Tibial artery (tissue), 4 donors: ENCODE measurements at regions not wholly inside any gene's neighbourhood (a gene's known extent, or its start where the extent isn't known, plus 50 kb on each side); places are given as distances from the start of the nearest gene placed in this dataset.

Experiments used
- DNase-seq, 2 donors: peaks; one replicate each; pipeline ENCODE4 v3.0.0-alpha.2; 2019
- H3K27ac ChIP-seq, 2 donors: fragments of 200-600 bp; sonication (generic) in 1 of 2; 1 replicate in 1 of 2; 2 replicates in 1 of 2; pipeline ENCODE4 v1.5.1; 2018 to 2019; ENCODE audit warnings: mild to moderate bottlenecking in 1 of 2
- H3K27me3 ChIP-seq, 2 donors: fragments of 200-600 bp; sonication (generic) in 1 of 2; one replicate each; pipeline versions ENCODE4 v1.5.1 to v1.6.0; 2016 to 2019
- H3K36me3 ChIP-seq, 3 donors: fragments of 200-600 bp; sonication (generic) in 2 of 3; one replicate each; pipeline ENCODE4 v1.5.1; 2016 to 2019; ENCODE audit warnings: mild to moderate bottlenecking in 2 of 3
- H3K4me1 ChIP-seq, 4 donors: fragments of 200-600 bp; sonication (generic) in 2 of 4; 1 replicate in 3 of 4; 2 replicates in 1 of 4; pipeline ENCODE4 v1.5.1; 2016 to 2019
- H3K4me3 ChIP-seq, 2 donors: fragments of 200-600 bp; sonication (generic) in 1 of 2; 1 replicate in 1 of 2; 2 replicates in 1 of 2; pipeline ENCODE4 v1.5.1; 2018 to 2019; ENCODE audit warnings: mild to moderate bottlenecking in 2 of 2
- H3K9me3 ChIP-seq, 3 donors: fragments of 200-600 bp; sonication (generic) in 1 of 3; one replicate each; pipeline ENCODE4 v1.5.1; 2016 to 2019
- CTCF ChIP-seq, 2 experiments: fragments of 200-600 bp in 1 of 2; fragments of 450-650 bp in 1 of 2; IDR thresholded peaks; one replicate each; pipeline ENCODE4 v1.5.1; 2017 to 2019; ENCODE audit warnings: antibody characterized with exemption in 2 of 2, mild to moderate bottlenecking in 1 of 2, moderate library complexity in 1 of 2
- intact Hi-C: fragments of 100-400 bp; cut with DNase I; formaldehyde crosslinking; loops from one replicate; pipeline ENCODE4 v1.15.0; 2023; ENCODE audit warnings: low total_unique reads

DNA sequence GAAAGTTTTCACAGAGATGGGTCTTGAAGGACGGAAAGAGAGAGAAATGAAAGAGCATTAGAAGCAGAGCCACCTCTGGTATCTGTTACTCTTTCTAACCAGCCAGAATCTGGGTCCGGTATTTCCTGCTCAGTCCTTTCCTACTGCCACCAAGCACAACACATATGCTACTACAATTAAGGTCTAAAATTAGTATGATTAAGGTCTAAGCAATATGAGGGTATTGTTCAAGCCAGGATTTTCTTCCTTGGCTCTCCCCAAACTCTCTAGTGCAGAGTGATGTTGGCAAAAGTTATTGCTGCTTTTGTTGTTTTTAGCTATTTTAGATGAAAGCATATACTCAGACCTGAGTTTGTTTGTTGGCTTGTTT, 59.2 kb upstream of the EED start:
- Histone ChIP-seq H3K27ac (no peak overlapping the region), H3K9me3 (no peaks in the 10 kb centered on the region), H3K27me3 (no peaks in the 10 kb centered on the region), H3K36me3 (no peaks in the 10 kb centered on the region), H3K4me1 (peaks cover 0 to 21% (median 5%) of the 10 kb centered on the region in 4 donors), H3K4me3 (no peak overlapping the region)
- intact Hi-C loops: loop anchor here (5.0 kb wide), 1 partner anchor 123 kb away; no protein-coding TSS in a partner anchor
- TF ChIP-seq CTCF (IDR thresholded peaks at IDR 0.05): no peak
- no peak for DNase-seq

DNA sequence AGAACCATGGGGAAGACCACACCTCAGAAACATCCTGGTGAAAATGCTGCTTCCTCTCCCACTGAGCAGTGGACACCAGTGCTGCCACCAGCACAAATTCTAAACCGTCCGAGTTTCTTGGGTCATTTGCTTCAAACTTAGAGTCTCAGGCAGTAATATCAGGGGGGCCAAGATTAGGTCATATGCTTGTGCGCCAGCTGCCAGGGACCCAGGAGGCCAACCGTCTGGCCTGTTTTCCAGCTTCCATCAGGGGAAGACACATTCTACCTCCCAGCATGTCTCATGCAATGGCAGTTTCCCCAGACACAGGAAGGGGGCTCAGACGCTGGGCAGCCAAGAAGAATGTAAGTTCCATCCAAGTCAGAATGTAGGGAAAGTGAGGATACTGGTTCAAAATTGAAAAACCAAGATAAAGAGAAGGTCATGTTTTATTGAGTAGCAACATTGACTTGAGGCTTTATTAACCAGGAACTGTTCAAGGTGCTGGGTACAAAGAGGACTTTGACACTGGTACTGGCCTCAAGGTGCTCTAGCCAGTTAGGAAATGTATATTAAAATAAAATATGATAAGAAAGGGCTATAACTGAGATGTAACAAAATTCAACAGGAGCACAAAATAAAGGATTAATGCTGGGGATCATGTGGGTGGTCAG, 59.7 kb upstream of the EED start:
- H3K36me3 ChIP-seq: no peaks in the 10 kb centered on the region
- no peak for TF ChIP-seq CTCF (IDR thresholded peaks at IDR 0.05)
- intact Hi-C loops: loop anchor here (5.0 kb wide), 2 partner anchors 123 to 133 kb away; no protein-coding TSS in a partner anchor
- no peak overlapping the region for H3K27ac ChIP-seq
- no peaks in the 10 kb centered on the region for H3K27me3 ChIP-seq
- H3K9me3 ChIP-seq: no peaks in the 10 kb centered on the region
- H3K4me1 ChIP-seq: peaks cover 0 to 21% (median 5%) of the 10 kb centered on the region in 4 donors
- DNase-seq: no peak
- no peak overlapping the region for H3K4me3 ChIP-seq

GRCh38 chr11:86183694-86184093, 60.9 kb upstream of the EED start:
- DNase-seq: no peak
- Histone ChIP-seq H3K4me1 (peaks cover 0 to 25% (median 5%) of the 10 kb centered on the region in 4 donors), H3K27ac (no peak overlapping the region), H3K36me3 (no peaks in the 10 kb centered on the region), H3K9me3 (no peaks in the 10 kb centered on the region), H3K4me3 (no peak overlapping the region), H3K27me3 (no peaks in the 10 kb centered on the region)
- intact Hi-C loops: loop anchor here (5.0 kb wide), 1 partner anchor 131 kb away; no protein-coding TSS in a partner anchor
- TF ChIP-seq CTCF (IDR thresholded peaks at IDR 0.05): no peak

DNA sequence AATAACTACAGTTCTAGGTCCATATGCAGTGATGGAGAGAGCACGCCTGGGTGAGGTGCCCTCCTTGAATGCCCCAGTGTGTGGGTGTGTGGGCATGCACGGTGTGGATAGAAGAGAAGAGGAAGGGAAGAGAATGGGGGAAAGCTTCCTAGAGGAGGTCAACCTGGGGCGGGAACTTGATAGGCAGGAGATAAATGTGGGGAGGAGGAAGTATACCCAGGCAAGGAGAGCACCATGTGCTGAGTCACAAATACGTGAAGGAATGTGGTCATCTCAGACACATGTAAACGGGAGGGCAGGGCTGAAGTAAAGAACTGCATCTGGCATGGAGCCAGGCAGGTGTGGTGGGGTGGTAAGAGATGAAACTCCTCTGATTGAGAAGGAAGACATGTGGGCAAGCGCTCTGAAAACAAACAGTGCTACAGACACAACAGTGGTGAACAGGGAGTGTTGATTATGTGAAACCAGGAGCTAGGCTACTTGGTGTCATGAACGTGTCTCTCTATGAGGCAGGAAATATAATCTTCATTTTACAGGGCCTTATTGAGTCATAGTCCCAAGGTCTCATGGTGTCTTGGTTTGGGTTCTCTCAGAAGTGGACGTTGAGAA, 61.5 kb upstream of the EED start:
- no peak overlapping the region for H3K4me3 ChIP-seq
- peaks cover 0 to 28% (median 5%) of the 10 kb centered on the region in 4 donors for H3K4me1 ChIP-seq
- DNase-seq: no peak
- intact Hi-C loops: loop anchor here (5.0 kb wide), 1 partner anchor 131 kb away; no protein-coding TSS in a partner anchor
- no peak for TF ChIP-seq CTCF (IDR thresholded peaks at IDR 0.05)
- H3K36me3 ChIP-seq: no peaks in the 10 kb centered on the region
- H3K27ac ChIP-seq: no peak overlapping the region
- H3K9me3 ChIP-seq: no peaks in the 10 kb centered on the region
- H3K27me3 ChIP-seq: no peaks in the 10 kb centered on the region

DNA sequence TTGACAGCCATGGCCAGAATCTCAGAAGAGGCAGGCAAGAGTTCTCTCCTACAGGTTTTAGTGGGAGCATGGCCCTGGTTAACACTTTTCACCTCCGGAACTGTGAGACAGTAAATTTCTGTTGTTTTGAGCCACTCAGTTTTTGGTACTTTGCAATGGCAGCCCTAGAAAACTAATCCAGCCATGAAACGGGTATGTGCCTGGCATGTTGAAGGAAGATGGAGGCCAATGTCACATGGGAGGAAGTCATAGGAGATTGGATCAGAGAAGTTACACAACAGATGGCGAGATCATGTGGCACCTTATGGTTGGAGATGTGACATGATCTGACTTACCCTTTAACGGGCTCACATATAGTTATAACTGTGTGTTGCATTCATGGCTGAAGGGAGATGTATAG, 63.2 kb upstream of the EED start:
- TF ChIP-seq CTCF (IDR thresholded peaks at IDR 0.05): no peak
- Histone ChIP-seq H3K9me3 (no peaks in the 10 kb centered on the region), H3K4me3 (no peak overlapping the region), H3K27me3 (no peaks in the 10 kb centered on the region), H3K36me3 (no peaks in the 10 kb centered on the region), H3K4me1 (peaks cover 0 to 38% (median 5%) of the 10 kb centered on the region in 4 donors), H3K27ac (no peak overlapping the region)
- intact Hi-C loops: loop anchor here (5.0 kb wide), 1 partner anchor 129 kb away; no protein-coding TSS in a partner anchor
- no peak for DNase-seq
